ENCODE measurements at regions not wholly inside any gene's neighbourhood (a gene's known extent, or its start where the extent isn't known, plus 50 kb on each side); places are given as distances from the start of the nearest gene placed in this dataset.

- intact Hi-C loops (cut with DNase I, micrococcal nuclease), result no loop called here
- H3K27me3 ChIP-seq (ENCODE audit: control insufficient read depth in 1 of 2, insufficient read depth in 2 of 2, low read length in 2 of 2), result no peaks in the 10 kb centered on the region
- Mint-ChIP-seq H3K27me3 (no peaks in the 10 kb centered on the region), H3K9me3 (no peaks in the 10 kb centered on the region), H3K27ac (no peak overlapping the region), H3K36me3 (ENCODE audit: low read depth) (no peaks in the 10 kb centered on the region), H3K4me3 (no peak overlapping the region), H3K4me1 (ENCODE audit: low read depth) (peaks cover 21% of the 10 kb centered on the region)
- peaks cover 7% of the 10 kb centered on the region for H3K4me1 ChIP-seq (ENCODE audit: insufficient read depth, low read length)
- H3K9me3 ChIP-seq (ENCODE audit: control insufficient read depth in 1 of 2, insufficient read depth in 1 of 2, low read length in 2 of 2), result peaks cover 0 to 5% of the 10 kb centered on the region in 2 experiments
- no peak overlapping the region for H3K27ac ChIP-seq (ENCODE audit: low read depth in 1 of 2, low read length in 2 of 2)
- no peak for ATAC-seq (ENCODE audit: poor library complexity)
- ChIA-PET CTCF (no interaction called here), POLR2A (interaction anchor here (1.1 kb wide), 1 partner anchor 8 kb away, joined by 4 read pairs; no protein-coding TSS in a partner anchor)
- no peak for DNase-seq
- no peak overlapping the region for H3K4me3 ChIP-seq (ENCODE audit: low read length)
- H3K36me3 ChIP-seq (ENCODE audit: insufficient read depth, low read length), result no peaks in the 10 kb centered on the region
- no peak for TF ChIP-seq CTCF (IDR thresholded peaks at IDR 0.05)
Measured at GRCh38 chr9:630817-631216, 210.7 kb upstream of the DMRT1 start.

DNA sequence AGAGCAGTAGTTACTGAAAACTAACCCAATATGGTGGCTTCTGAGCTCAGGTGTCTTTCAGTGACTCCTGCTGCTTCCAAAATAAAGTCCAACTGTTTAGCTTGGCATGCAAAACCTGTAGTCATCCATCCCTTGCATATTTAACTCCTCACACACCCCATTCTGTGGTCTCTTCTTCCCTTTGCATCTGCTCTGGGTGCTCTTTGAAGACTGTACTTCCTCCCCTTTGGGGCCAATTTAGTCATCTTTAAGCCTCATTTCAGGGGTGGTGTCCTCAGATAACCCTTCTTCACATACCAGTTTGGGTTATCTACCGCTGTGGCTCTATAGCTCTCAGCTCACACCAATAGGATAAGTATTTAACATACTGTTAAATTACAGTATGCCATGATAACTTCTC, 209.9 kb upstream of the DMRT1 start:
- ChIA-PET POLR2A (no interaction called here), CTCF (interaction anchor here (0.7 kb wide), 1 partner anchor 16 kb away, joined by 3 read pairs; no protein-coding TSS in a partner anchor)
- Mint-ChIP-seq H3K4me3 (no peak overlapping the region), H3K27ac (no peak overlapping the region), H3K9me3 (no peaks in the 10 kb centered on the region), H3K36me3 (ENCODE audit: low read depth) (no peaks in the 10 kb centered on the region), H3K4me1 (ENCODE audit: low read depth) (peaks cover 21% of the 10 kb centered on the region), H3K27me3 (no peaks in the 10 kb centered on the region)
- no peak for TF ChIP-seq CTCF (IDR thresholded peaks at IDR 0.05)
- ATAC-seq (ENCODE audit: poor library complexity) (no peak), DNase-seq (no peak)
- peaks cover 7% of the 10 kb centered on the region for H3K4me1 ChIP-seq (ENCODE audit: insufficient read depth, low read length)
- H3K4me3 ChIP-seq (ENCODE audit: low read length), result no peak overlapping the region
- no peak overlapping the region for H3K27ac ChIP-seq (ENCODE audit: low read depth in 1 of 2, low read length in 2 of 2)
- H3K36me3 ChIP-seq (ENCODE audit: insufficient read depth, low read length), result no peaks in the 10 kb centered on the region
- H3K27me3 ChIP-seq (ENCODE audit: control insufficient read depth in 1 of 2, insufficient read depth in 2 of 2, low read length in 2 of 2), result no peaks in the 10 kb centered on the region
- H3K9me3 ChIP-seq (ENCODE audit: control insufficient read depth in 1 of 2, insufficient read depth in 1 of 2, low read length in 2 of 2), result peaks cover 0 to 5% of the 10 kb centered on the region in 2 experiments
- intact Hi-C loops (cut with DNase I, micrococcal nuclease), result no loop called here

GRCh38 chr9:633461-633860, 208.0 kb upstream of the DMRT1 start:
- no peak for DNase-seq
- Mint-ChIP-seq H3K27ac (no peak overlapping the region), H3K4me1 (ENCODE audit: low read depth) (peaks cover 21% of the 10 kb centered on the region), H3K36me3 (ENCODE audit: low read depth) (no peaks in the 10 kb centered on the region), H3K27me3 (no peaks in the 10 kb centered on the region), H3K9me3 (no peaks in the 10 kb centered on the region), H3K4me3 (no peak overlapping the region)
- Histone ChIP-seq H3K27ac (ENCODE audit: low read depth in 1 of 2, low read length in 2 of 2) (no peak overlapping the region), H3K4me3 (ENCODE audit: low read length) (no peak overlapping the region), H3K27me3 (ENCODE audit: control insufficient read depth in 1 of 2, insufficient read depth in 2 of 2, low read length in 2 of 2) (peaks cover 0 to 2% of the 10 kb centered on the region in 2 experiments), H3K36me3 (ENCODE audit: insufficient read depth, low read length) (no peaks in the 10 kb centered on the region), H3K9me3 (ENCODE audit: control insufficient read depth in 1 of 2, insufficient read depth in 1 of 2, low read length in 2 of 2) (peaks cover 0 to 5% of the 10 kb centered on the region in 2 experiments), H3K4me1 (ENCODE audit: insufficient read depth, low read length) (peaks cover 7% of the 10 kb centered on the region)
- ChIA-PET POLR2A (no interaction called here), CTCF (no interaction called here)
- ATAC-seq (ENCODE audit: poor library complexity), result no peak
- intact Hi-C loops (cut with DNase I, micrococcal nuclease), result no loop called here
- no peak for TF ChIP-seq CTCF (IDR thresholded peaks at IDR 0.05)
